Erythroblast (primary cell): ENCODE measurements at regions not wholly inside any gene's neighbourhood (a gene's known extent, or its start where the extent isn't known, plus 50 kb on each side); places are given as distances from the start of the nearest gene placed in this dataset.

ENCODE experiments used
- GATA1 ChIP-seq: IDR thresholded peaks from 2 replicates; pipeline ENCODE4 v1.6.1; 2011; ENCODE audit warnings: low read depth, mild to moderate bottlenecking, control low read depth, low read length, moderate library complexity
- POLR2A ChIP-seq: IDR thresholded peaks from 2 replicates; pipeline ENCODE4 v1.6.1; 2011; ENCODE audit warnings: mild to moderate bottlenecking, low read length

- no peak for TF ChIP-seq POLR2A
- TF ChIP-seq GATA1 = no peak
Observed at GRCh38 chr22:22954656-22955055, 67.0 kb downstream of the IGLL5 start.
